KMS-11 (cell line): ENCODE measurements at regions not wholly inside any gene's neighbourhood (a gene's known extent, or its start where the extent isn't known, plus 50 kb on each side); places are given as distances from the start of the nearest gene placed in this dataset.

ENCODE experiments used
- H2AFZ ChIP-seq: fragments of 200-600 bp; sonication (generic); 2 replicates; pipeline ENCODE4 v1.6.1; 2016; ENCODE audit warnings: antibody characterized with exemption, mixed run types, low read depth
- H3K27ac ChIP-seq: fragments of 200-600 bp; sonication (generic); 2 replicates; pipeline ENCODE4 v1.6.1; 2016; ENCODE audit warnings: mild to moderate bottlenecking, mixed run types
- H3K27me3 ChIP-seq: fragments of 200-600 bp; sonication (generic); 2 replicates; pipeline ENCODE4 v1.6.1; 2017; ENCODE audit warnings: mild to moderate bottlenecking, low read depth, mixed run types, moderate library complexity; ENCODE audit not compliant: insufficient read depth
- H3K36me3 ChIP-seq: fragments of 200-600 bp; sonication (generic); 2 replicates; pipeline ENCODE4 v1.6.1; 2017; ENCODE audit warnings: mild to moderate bottlenecking, mixed run types; ENCODE audit not compliant: insufficient read depth
- H3K4me1 ChIP-seq: fragments of 200-600 bp; sonication (generic); 2 replicates; pipeline ENCODE4 v1.6.1; 2016; ENCODE audit warnings: mild to moderate bottlenecking, low read depth, mixed run types; ENCODE audit not compliant: poor library complexity, severe bottlenecking
- H3K4me2 ChIP-seq: fragments of 200-600 bp; sonication (generic); 2 replicates; pipeline ENCODE4 v1.7.0; 2016; ENCODE audit warnings: mild to moderate bottlenecking, mixed run types
- H3K4me3 ChIP-seq: fragments of 200-600 bp; sonication (generic); IDR thresholded peaks from 2 replicates; pipeline ENCODE4 v1.6.1; 2017; ENCODE audit warnings: low read depth, low read length, mixed read lengths; ENCODE audit not compliant: insufficient read depth
- H3K79me2 ChIP-seq: fragments of 200-600 bp; sonication (generic); 2 replicates; pipeline ENCODE4 v1.6.1; 2016; ENCODE audit warnings: low read depth, mixed run types; ENCODE audit not compliant: insufficient read depth
- H3K9ac ChIP-seq: fragments of 200-600 bp; sonication (generic); 2 replicates; pipeline ENCODE4 v1.6.1; 2016; ENCODE audit warnings: mild to moderate bottlenecking, mixed run types
- H4K20me1 ChIP-seq: fragments of 200-600 bp; sonication (generic); 2 replicates; pipeline ENCODE4 v1.6.1; 2016; ENCODE audit warnings: mild to moderate bottlenecking, mixed run types; ENCODE audit not compliant: insufficient read depth
- TF ChIP-seq, protein P1 (sequence below): fragments of 200-600 bp; sonication (generic); conservative IDR thresholded peaks from 2 replicates; pipeline ENCODE4 v1.6.1; 2017; ENCODE audit warnings: low read depth, mild to moderate bottlenecking, antibody characterized with exemption, low read length, moderate library complexity, mixed read lengths

DNA sequence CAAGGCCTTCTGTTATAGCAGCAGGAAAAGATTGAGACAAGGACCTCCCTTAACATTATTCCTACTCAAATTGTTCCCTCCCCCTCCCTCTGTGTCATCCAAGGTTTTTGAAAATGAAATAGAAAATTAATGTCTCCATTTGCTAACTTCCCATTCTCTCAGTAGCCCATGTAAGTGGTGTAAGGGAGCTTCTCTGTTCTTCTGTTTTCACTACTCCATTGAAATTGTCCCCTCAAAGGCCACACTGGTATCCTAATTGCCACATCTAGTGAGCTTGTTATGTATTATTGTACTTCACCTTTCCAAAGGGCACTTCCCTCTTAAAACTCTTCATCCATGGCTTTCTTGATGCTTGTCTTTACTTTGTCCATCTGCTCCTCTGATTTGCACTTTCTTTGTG is 131.2 kb upstream of the PIK3R1 start:
- H2AFZ ChIP-seq: no peak overlapping the region
- no peaks in the 10 kb centered on the region for H3K27me3 ChIP-seq
- no peaks in the 10 kb centered on the region for H3K79me2 ChIP-seq
- H3K36me3 ChIP-seq: no peaks in the 10 kb centered on the region
- no peak overlapping the region for H3K4me3 ChIP-seq
- H4K20me1 ChIP-seq: no peaks in the 10 kb centered on the region
- no peak overlapping the region for H3K27ac ChIP-seq
- H3K4me1 ChIP-seq: no peaks in the 10 kb centered on the region
- no peak overlapping the region for H3K4me2 ChIP-seq
- TF ChIP-seq, protein P1, sequence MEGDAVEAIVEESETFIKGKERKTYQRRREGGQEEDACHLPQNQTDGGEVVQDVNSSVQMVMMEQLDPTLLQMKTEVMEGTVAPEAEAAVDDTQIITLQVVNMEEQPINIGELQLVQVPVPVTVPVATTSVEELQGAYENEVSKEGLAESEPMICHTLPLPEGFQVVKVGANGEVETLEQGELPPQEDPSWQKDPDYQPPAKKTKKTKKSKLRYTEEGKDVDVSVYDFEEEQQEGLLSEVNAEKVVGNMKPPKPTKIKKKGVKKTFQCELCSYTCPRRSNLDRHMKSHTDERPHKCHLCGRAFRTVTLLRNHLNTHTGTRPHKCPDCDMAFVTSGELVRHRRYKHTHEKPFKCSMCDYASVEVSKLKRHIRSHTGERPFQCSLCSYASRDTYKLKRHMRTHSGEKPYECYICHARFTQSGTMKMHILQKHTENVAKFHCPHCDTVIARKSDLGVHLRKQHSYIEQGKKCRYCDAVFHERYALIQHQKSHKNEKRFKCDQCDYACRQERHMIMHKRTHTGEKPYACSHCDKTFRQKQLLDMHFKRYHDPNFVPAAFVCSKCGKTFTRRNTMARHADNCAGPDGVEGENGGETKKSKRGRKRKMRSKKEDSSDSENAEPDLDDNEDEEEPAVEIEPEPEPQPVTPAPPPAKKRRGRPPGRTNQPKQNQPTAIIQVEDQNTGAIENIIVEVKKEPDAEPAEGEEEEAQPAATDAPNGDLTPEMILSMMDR: no peak
- no peak overlapping the region for H3K9ac ChIP-seq

DNA sequence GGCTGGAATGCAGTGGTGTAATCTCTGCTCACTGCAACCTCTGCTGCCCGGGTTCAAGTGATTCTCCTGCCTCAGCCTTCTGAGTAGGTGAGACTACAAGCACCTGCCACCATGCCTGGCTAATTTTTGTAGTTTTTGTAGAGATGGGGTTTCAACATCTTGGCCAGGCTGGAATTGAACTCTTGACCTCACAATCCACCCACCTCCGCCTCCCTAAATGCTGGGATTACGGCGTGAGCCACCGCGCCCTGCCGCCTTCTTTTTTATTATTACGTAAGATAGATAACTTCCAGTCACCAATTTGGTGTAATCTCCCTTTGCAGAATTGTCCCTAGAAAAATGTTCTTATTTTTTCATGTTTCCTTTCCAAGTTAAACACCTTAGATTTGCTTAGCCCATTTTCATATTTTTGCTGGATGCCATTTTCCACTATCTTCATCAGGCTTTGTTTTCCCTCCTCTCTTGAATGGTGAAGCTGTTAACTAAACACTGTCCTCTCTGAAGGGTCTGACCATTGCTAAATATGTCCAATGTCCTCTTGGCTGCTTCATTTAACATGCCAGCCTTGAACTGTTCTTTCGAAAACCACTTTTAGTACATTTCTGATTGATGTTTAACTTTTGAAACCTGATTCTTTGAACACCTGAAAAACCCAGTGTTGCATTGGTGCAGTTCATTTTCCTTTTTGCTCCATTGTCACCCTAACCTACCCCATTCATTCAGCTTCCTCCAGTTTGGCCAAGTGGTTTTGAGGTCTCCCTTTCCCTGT is 135.1 kb upstream of the PIK3R1 start:
- Histone ChIP-seq H3K9ac (no peak overlapping the region), H3K4me2 (no peak overlapping the region), H3K4me3 (no peak overlapping the region), H2AFZ (no peak overlapping the region), H4K20me1 (no peaks in the 10 kb centered on the region), H3K27me3 (no peaks in the 10 kb centered on the region), H3K4me1 (no peaks in the 10 kb centered on the region), H3K27ac (no peak overlapping the region), H3K36me3 (no peaks in the 10 kb centered on the region), H3K79me2 (no peaks in the 10 kb centered on the region)
- TF ChIP-seq, protein P1: no peak

DNA sequence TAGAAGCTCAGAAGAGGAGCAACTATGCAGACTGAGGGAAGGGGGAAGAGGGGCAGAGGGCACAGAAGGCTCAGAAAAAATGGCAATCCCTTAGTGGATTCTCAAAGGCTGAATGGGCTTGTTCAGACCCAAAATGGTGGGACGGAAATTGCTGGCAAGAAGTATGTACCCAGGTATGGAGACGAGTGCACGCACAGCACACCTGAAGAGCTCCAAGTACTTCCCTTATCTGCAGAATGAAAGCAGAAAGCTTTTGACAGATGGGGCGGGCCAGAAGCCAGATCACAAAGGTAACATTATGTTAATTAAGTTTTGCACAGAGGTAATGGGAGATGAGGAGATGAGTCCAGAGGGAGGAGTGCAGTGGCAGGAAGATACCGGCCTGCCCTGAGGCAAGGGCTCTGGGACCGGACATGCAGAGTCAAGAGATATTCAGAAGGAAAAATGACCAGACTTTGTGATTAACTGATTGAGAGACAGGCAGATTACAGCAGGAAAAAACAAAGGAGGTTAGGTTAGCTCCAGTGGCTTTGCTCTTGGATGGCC is 138.1 kb upstream of the PIK3R1 start:
- TF ChIP-seq, protein P1: no peak
- no peak overlapping the region for H2AFZ ChIP-seq
- H3K4me2 ChIP-seq: no peak overlapping the region
- no peaks in the 10 kb centered on the region for H3K27me3 ChIP-seq
- no peaks in the 10 kb centered on the region for H3K79me2 ChIP-seq
- no peak overlapping the region for H3K27ac ChIP-seq
- no peaks in the 10 kb centered on the region for H3K4me1 ChIP-seq
- no peaks in the 10 kb centered on the region for H4K20me1 ChIP-seq
- no peak overlapping the region for H3K4me3 ChIP-seq
- H3K36me3 ChIP-seq: no peaks in the 10 kb centered on the region
- no peak overlapping the region for H3K9ac ChIP-seq

DNA sequence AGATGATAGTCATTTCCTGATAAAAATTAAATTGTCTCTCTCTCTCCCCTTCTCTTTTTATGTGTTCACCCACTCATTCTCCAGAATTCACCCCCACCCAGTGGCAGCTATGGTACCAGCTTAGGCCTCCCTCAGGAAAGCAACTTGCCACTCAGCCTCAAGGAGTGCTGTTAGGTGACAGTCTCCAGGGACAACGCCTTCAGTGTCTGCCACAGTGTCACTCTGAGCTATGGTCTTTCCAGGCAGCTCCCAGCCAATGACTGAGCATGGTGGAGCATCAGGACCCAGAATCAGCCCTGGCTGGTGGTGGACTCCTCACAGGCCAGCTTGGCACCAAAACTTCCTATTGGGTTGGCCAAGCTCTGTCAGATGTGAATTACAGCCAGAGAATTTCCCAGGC is 140.9 kb upstream of the PIK3R1 start:
- no peak overlapping the region for H3K4me2 ChIP-seq
- no peak overlapping the region for H3K4me3 ChIP-seq
- no peaks in the 10 kb centered on the region for H3K79me2 ChIP-seq
- H4K20me1 ChIP-seq: no peaks in the 10 kb centered on the region
- H3K9ac ChIP-seq: no peak overlapping the region
- H3K27ac ChIP-seq: no peak overlapping the region
- no peak overlapping the region for H2AFZ ChIP-seq
- H3K36me3 ChIP-seq: no peaks in the 10 kb centered on the region
- no peaks in the 10 kb centered on the region for H3K4me1 ChIP-seq
- H3K27me3 ChIP-seq: no peaks in the 10 kb centered on the region
- TF ChIP-seq, protein P1: no peak
